Fibroblast of villous mesenchyme (primary cell): ENCODE measurements at regions not wholly inside any gene's neighbourhood (a gene's known extent, or its start where the extent isn't known, plus 50 kb on each side); places are given as distances from the start of the nearest gene placed in this dataset.

ENCODE experiments used
- DNase-seq: peaks from one replicate; pipeline ENCODE4 v3.0.0-alpha.2; 2010; ENCODE audit warnings: low read depth
- H3K4me3 ChIP-seq: 2 replicates; pipeline ENCODE4 v1.5.1; 2011; ENCODE audit warnings: low read depth, mild to moderate bottlenecking, low read length
- TF ChIP-seq, protein P1 (sequence below): IDR thresholded peaks from 2 replicates; pipeline ENCODE4 v1.5.1; 2012; ENCODE audit warnings: low read depth, mild to moderate bottlenecking, low read length; ENCODE audit not compliant: insufficient read depth

DNA sequence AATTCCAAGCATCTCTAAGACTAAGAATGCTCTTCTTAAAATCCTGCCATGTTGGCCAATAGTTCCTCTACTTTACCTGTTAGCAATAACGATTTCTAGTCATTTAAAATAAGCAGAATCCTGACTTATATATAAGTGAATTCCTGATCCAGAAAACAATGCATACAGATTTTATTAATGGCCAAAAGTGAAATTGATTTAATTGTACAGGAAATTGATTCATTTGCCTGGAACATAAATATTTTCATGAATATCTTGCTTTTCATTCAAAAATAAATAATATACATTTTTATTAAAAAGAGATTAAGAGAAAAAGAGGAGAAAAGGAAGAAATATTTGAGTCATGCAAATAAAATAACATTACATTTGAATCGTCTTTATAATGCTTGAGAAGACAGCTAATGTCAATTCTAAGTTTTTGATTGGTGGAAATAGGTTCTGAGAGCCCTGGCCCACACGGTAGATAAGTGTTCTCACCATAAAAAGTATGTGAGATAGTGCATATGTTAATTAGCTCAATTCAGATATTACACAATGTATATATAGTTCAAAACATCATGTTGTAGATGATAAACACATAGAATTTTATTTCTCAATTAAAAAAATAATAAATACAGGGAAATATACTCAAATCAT is 323.2 kb upstream of the MIR17HG start:
- no peak overlapping the region for H3K4me3 ChIP-seq
- TF ChIP-seq, protein P1, sequence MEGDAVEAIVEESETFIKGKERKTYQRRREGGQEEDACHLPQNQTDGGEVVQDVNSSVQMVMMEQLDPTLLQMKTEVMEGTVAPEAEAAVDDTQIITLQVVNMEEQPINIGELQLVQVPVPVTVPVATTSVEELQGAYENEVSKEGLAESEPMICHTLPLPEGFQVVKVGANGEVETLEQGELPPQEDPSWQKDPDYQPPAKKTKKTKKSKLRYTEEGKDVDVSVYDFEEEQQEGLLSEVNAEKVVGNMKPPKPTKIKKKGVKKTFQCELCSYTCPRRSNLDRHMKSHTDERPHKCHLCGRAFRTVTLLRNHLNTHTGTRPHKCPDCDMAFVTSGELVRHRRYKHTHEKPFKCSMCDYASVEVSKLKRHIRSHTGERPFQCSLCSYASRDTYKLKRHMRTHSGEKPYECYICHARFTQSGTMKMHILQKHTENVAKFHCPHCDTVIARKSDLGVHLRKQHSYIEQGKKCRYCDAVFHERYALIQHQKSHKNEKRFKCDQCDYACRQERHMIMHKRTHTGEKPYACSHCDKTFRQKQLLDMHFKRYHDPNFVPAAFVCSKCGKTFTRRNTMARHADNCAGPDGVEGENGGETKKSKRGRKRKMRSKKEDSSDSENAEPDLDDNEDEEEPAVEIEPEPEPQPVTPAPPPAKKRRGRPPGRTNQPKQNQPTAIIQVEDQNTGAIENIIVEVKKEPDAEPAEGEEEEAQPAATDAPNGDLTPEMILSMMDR: no peak
- DNase-seq: no peak

DNA sequence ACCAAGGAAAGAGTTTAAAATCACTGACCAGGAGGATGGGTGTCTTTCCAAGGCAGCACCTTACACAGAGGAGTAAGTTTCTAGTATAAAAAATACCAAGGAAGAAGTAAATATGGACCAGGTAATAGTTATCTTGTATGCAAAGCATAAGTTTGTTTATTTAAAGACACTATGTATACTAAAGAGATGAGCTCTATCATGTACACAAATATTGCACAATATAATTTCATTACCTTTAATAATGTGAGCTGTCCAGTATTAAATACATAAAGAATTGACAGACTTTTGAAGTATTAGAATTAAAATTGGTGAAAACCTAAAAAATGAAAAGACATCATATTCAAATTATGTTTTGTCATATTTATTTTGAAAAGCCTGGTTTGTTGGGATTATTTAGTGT is 322.0 kb upstream of the MIR17HG start:
- no peak overlapping the region for H3K4me3 ChIP-seq
- DNase-seq: no peak
- TF ChIP-seq, protein P1: no peak

DNA sequence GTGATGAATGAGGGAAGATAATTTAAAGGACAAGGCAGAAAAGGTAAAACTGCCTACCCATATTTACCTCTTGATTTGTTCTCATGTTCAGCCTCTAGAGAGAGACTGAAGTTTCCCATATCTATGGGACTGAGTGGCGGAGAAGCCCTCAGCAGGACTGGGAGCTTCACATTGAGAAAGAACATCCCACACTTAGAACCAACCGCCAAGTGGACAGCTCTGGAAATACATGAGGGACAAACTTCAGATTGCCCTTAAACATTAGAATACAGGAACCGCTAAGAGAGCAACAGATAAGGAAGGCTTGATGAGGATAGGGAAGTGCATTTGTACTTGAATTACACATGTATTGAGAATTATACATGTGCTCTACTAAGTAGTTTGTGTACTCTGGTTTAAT is 316.0 kb upstream of the MIR17HG start:
- no peak for DNase-seq
- TF ChIP-seq, protein P1: no peak

DNA sequence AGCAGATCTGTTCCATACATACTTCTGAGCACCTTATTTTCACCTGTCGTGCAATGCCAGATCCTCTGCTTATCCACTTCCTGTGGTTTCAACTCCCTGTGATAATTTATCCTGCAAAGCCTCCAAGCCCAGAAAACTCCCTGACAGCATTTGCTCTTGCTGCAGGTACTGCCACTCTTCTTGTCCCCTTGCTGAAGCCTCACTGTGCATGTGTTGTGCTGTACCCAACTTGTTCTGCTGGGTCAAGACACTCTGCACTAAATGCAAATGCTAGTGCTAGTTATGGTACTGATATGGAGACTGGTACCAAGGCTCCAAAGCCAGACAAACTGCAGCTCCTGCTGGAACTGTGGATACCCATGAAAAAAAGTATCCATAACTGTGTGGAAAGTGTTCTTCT is 315.4 kb upstream of the MIR17HG start:
- TF ChIP-seq, protein P1: no peak
- no peak for DNase-seq

More for the DNA sequence above, 316.0 kb upstream of the MIR17HG start:
- no peak overlapping the region for H3K4me3 ChIP-seq

DNA sequence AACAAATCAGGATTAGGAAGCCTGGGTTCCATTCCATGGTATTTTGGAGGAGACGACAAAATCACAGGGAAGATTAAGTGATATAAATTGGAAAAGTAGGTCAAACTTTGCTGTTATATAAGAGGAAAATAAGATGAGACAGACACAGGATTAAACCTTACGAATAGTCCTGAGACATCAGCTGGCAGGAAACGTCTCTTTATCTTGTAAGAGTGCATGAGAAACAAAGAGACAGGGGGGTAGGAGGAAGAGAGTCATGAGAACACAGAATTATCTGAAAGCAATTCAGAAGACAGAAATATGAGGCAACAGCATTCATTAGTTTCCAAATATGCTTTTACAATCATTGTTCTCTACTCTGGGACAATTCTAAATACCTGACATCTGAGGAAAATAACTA is 310.6 kb upstream of the MIR17HG start:
- TF ChIP-seq, protein P1: no peak
- no peak overlapping the region for H3K4me3 ChIP-seq
- DNase-seq: no peak

More for the DNA sequence above, 315.4 kb upstream of the MIR17HG start:
- H3K4me3 ChIP-seq: no peak overlapping the region

DNA sequence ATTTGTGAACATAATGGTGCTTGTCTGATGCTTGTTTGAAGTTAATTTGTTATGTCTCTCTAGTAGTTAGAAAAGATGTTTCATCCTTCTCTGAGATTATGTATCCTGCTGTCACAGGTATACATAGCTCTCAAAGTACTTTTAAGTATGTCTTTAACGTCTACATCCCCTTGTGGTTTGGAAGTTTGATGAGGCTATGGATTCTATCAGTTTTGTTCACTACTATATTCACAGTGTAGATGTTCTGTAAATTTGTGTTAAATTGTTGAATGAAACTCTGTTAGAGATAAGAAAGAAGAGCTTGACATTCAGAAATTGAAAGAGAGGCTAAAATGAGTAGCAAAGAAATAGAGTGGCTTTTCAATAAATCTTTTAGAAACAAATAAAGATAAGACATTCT is 304.6 kb upstream of the MIR17HG start:
- no peak overlapping the region for H3K4me3 ChIP-seq
- TF ChIP-seq, protein P1: no peak
- no peak for DNase-seq

DNA sequence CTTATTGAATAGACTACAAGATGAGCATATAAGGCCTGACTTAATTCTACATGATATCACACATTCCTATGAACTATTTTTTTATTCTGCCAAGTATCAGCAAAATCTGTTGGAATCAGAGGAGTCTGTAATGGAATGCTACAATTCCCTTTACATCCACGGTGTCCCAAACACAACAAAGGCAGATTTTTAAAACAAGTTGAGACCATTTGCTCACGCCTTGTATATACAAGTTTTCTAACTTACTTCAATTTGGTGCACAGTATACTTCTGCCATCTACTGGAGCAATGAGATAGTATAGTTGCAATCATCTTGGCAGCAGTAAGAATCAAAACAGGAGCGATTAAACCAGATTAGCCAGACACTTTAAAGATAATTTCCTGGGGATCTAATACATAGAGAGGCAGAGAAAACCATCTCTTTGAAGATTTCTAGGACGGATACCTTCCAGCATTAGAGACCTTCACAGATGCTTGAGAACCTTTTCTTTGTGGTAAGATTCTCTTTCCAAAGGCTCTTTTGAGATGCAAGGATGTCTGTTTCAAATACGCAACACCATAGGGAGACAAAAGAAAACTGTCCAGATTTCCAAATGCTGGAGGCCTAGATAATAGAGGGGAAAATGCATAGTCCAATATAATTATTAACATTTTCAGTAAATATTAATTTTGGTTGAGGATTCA is 302.0 kb upstream of the MIR17HG start:
- no peak overlapping the region for H3K4me3 ChIP-seq

More for the DNA sequence above, 302.0 kb upstream of the MIR17HG start:
- DNase-seq: no peak
- TF ChIP-seq, protein P1: no peak
